Smooth muscle cell (in vitro differentiated cells): ENCODE measurements at regions not wholly inside any gene's neighbourhood (a gene's known extent, or its start where the extent isn't known, plus 50 kb on each side); places are given as distances from the start of the nearest gene placed in this dataset.

Experiments
- DNase-seq: peaks from one replicate; lab custom pipeline; 2025; ENCODE audit not compliant: unreplicated experiment; lab: John Stamatoyannopoulos, UW
- H2AFZ ChIP-seq: fragments of 200-600 bp; sonication (generic); 2 replicates; pipeline ENCODE4 v1.6.0; 2016; ENCODE audit warnings: antibody characterized with exemption, low read depth, mild to moderate bottlenecking
- H3F3A ChIP-seq: fragments of 200-600 bp; sonication (generic); 2 replicates; pipeline ENCODE4 v1.6.0; 2017; ENCODE audit warnings: antibody characterized with exemption, low read depth
- H3K27ac ChIP-seq: fragments of 200-600 bp; sonication (generic); 2 replicates; pipeline ENCODE4 v1.5.1; 2016; ENCODE audit warnings: low read depth, mild to moderate bottlenecking
- H3K27me3 ChIP-seq: fragments of 200-600 bp; sonication (generic); 2 replicates; pipeline ENCODE4 v1.6.1; 2016; ENCODE audit warnings: low read depth, mild to moderate bottlenecking
- H3K36me3 ChIP-seq: fragments of 200-600 bp; sonication (generic); 2 replicates; pipeline ENCODE4 v1.5.1; 2016; ENCODE audit warnings: low read depth
- H3K4me1 ChIP-seq: fragments of 200-600 bp; sonication (generic); 2 replicates; pipeline ENCODE4 v1.5.1; 2016; ENCODE audit warnings: low read depth
- H3K4me2 ChIP-seq: fragments of 200-600 bp; sonication (generic); 2 replicates; pipeline ENCODE4 v1.6.0; 2016; ENCODE audit warnings: mild to moderate bottlenecking
- H3K4me3 ChIP-seq: fragments of 200-600 bp; sonication (generic); 2 replicates; pipeline ENCODE4 v1.5.1; 2016; ENCODE audit warnings: mild to moderate bottlenecking
- H3K79me2 ChIP-seq: fragments of 200-600 bp; sonication (generic); 2 replicates; pipeline ENCODE4 v1.6.0; 2016; ENCODE audit warnings: low read depth, mild to moderate bottlenecking
- H3K9ac ChIP-seq: fragments of 200-600 bp; sonication (generic); 2 replicates; pipeline ENCODE4 v1.6.0; 2016; ENCODE audit warnings: low read depth
- H3K9me3 ChIP-seq: fragments of 200-600 bp; sonication (generic); replicated peaks from 2 replicates; pipeline ENCODE4 v1.5.1; 2016; ENCODE audit warnings: low read depth
- H4K20me1 ChIP-seq: fragments of 200-600 bp; sonication (generic); 2 replicates; pipeline ENCODE4 v1.6.0; 2016; ENCODE audit warnings: low read depth
- CTCF ChIP-seq: fragments of 200-600 bp; sonication (generic); IDR thresholded peaks from 2 replicates; pipeline ENCODE4 v1.5.1; 2017; ENCODE audit warnings: borderline replicate concordance, mild to moderate bottlenecking, antibody characterized with exemption; ENCODE audit not compliant: insufficient read depth, poor library complexity, severe bottlenecking
- WGBS: methylation state at CpG from one replicate; pipeline ENCODE4 v1.1.7; 2016; ENCODE audit warnings: low lambda C conversion rate; 5-methylcytosine and 5-hydroxymethylcytosine counted together

- Histone ChIP-seq H2AFZ (no peak overlapping the region), H3K79me2 (no peaks in the 10 kb centered on the region), H3K9ac (no peak overlapping the region), H3K4me3 (no peak overlapping the region), H3K27ac (no peak overlapping the region), H4K20me1 (no peaks in the 10 kb centered on the region), H3K27me3 (no peaks in the 10 kb centered on the region), H3K4me1 (no peaks in the 10 kb centered on the region), H3F3A (no peaks in the 10 kb centered on the region), H3K36me3 (no peaks in the 10 kb centered on the region), H3K4me2 (no peak overlapping the region), H3K9me3 (no peaks in the 10 kb centered on the region)
- no peak for DNase-seq
- no peak for TF ChIP-seq CTCF
- 100% methylated on average over 1 of the region's 1 CpG for WGBS
Measured at GRCh38 chr7:137157256-137157655, 186.3 kb downstream of the PTN start.

GRCh38 chr7:137151690-137152052 lies 191.9 kb downstream of the PTN start:
- Histone ChIP-seq H3K4me3 (no peak overlapping the region), H3K36me3 (no peaks in the 10 kb centered on the region), H3K4me1 (peaks cover 6% of the 10 kb centered on the region), H4K20me1 (no peaks in the 10 kb centered on the region), H3F3A (peaks cover 23% of the 10 kb centered on the region), H3K9ac (peak overlapping the region; percentile 86), H3K27me3 (no peaks in the 10 kb centered on the region), H3K9me3 (no peaks in the 10 kb centered on the region), H3K79me2 (no peaks in the 10 kb centered on the region), H3K27ac (peak overlapping the region; percentile 97), H3K4me2 (peak overlapping the region; percentile 75), H2AFZ (peak overlapping the region; percentile 90)
- WGBS: 68% methylated on average over 2 of the region's 2 CpGs
- TF ChIP-seq CTCF: no peak
- no peak for DNase-seq

- peak overlapping the region; percentile 97 for H3K27ac ChIP-seq
- H4K20me1 ChIP-seq: no peaks in the 10 kb centered on the region
- no peaks in the 10 kb centered on the region for H3K27me3 ChIP-seq
- H3K36me3 ChIP-seq: no peaks in the 10 kb centered on the region
- H3K4me3 ChIP-seq: peak overlapping the region; percentile 7
- TF ChIP-seq CTCF: no peak
- DNase-seq: peak; percentile 15
- peak overlapping the region; percentile 90 for H2AFZ ChIP-seq
- H3K4me2 ChIP-seq: peak overlapping the region; percentile 75
- peak overlapping the region; percentile 86 for H3K9ac ChIP-seq
- H3F3A ChIP-seq: peaks cover 23% of the 10 kb centered on the region
- no peaks in the 10 kb centered on the region for H3K9me3 ChIP-seq
- peaks cover 6% of the 10 kb centered on the region for H3K4me1 ChIP-seq
- no peaks in the 10 kb centered on the region for H3K79me2 ChIP-seq
- 26% methylated on average over 5 of the region's 5 CpGs for WGBS
Measured at GRCh38 chr7:137151041-137151689, 192.4 kb downstream of the PTN start.

GRCh38 chr7:137147338-137147720 lies 196.2 kb downstream of the PTN start:
- Histone ChIP-seq H3K9ac (peak overlapping the region; percentile 66), H3K4me3 (no peak overlapping the region), H3K79me2 (no peaks in the 10 kb centered on the region), H3K4me1 (peaks cover 6% of the 10 kb centered on the region), H3K4me2 (peak overlapping the region; percentile 81), H3F3A (peaks cover 32% of the 10 kb centered on the region), H3K9me3 (no peaks in the 10 kb centered on the region), H3K27me3 (no peaks in the 10 kb centered on the region), H3K36me3 (no peaks in the 10 kb centered on the region), H3K27ac (peak overlapping the region; percentile 96), H2AFZ (no peak overlapping the region), H4K20me1 (no peaks in the 10 kb centered on the region)
- DNase-seq: no peak
- TF ChIP-seq CTCF: no peak
- WGBS: 78% methylated on average over 3 of the region's 3 CpGs
